HG02763 (cell line): ENCODE measurements at regions not wholly inside any gene's neighbourhood (a gene's known extent, or its start where the extent isn't known, plus 50 kb on each side); places are given as distances from the start of the nearest gene placed in this dataset.
"Not testable (repeated sequence)": the region's sequence is repeated elsewhere in the genome, so short reads cannot be mapped to it uniquely, and the experiment has no call there.

Experiments
- ATAC-seq: cut with Tn5 transposase; IDR thresholded peaks from one replicate; pipeline ENCODE4 v1.9.1; 2021; ENCODE audit warnings: mild to moderate bottlenecking, moderate library complexity; ENCODE audit not compliant: unreplicated experiment

GRCh38 chr4:24211856-24212255, 322.0 kb upstream of the PPARGC1A start:
- ATAC-seq = no peak

- no peak for ATAC-seq
Observed at GRCh38 chr4:24210332-24210902, 320.6 kb upstream of the PPARGC1A start.

GRCh38 chr4:24209906-24210305, 320.1 kb upstream of the PPARGC1A start:
- no peak for ATAC-seq

GRCh38 chr4:24209131-24209530, 319.3 kb upstream of the PPARGC1A start:
- no peak for ATAC-seq

- ATAC-seq = no peak
Observed at GRCh38 chr4:24208691-24209090, 318.8 kb upstream of the PPARGC1A start.

- ATAC-seq = not testable (repeated sequence)
Observed at GRCh38 chr4:24204708-24205107, 314.9 kb upstream of the PPARGC1A start.

- ATAC-seq = no peak
Observed at GRCh38 chr4:24203926-24204325, 314.1 kb upstream of the PPARGC1A start.

GRCh38 chr4:24202579-24202978, 312.7 kb upstream of the PPARGC1A start:
- no peak for ATAC-seq

- no peak for ATAC-seq
Observed at GRCh38 chr4:24197955-24198354, 308.1 kb upstream of the PPARGC1A start.

GRCh38 chr4:24196785-24197184, 306.9 kb upstream of the PPARGC1A start:
- ATAC-seq = no peak

- no peak for ATAC-seq
Observed at GRCh38 chr4:24195991-24196736, 306.3 kb upstream of the PPARGC1A start.

GRCh38 chr4:24192018-24192641, 302.3 kb upstream of the PPARGC1A start:
- ATAC-seq = no peak

GRCh38 chr4:24190761-24191695, 301.2 kb upstream of the PPARGC1A start:
- ATAC-seq = no peak

- ATAC-seq = no peak
Observed at GRCh38 chr4:24188459-24188858, 298.6 kb upstream of the PPARGC1A start.

GRCh38 chr4:24186466-24186865, 296.6 kb upstream of the PPARGC1A start:
- ATAC-seq = no peak

- ATAC-seq = no peak
Observed at GRCh38 chr4:24181005-24181404, 291.2 kb upstream of the PPARGC1A start.

GRCh38 chr4:24180586-24180985, 290.7 kb upstream of the PPARGC1A start:
- no peak for ATAC-seq

- ATAC-seq = no peak
Observed at GRCh38 chr4:24179201-24179840, 289.5 kb upstream of the PPARGC1A start.

GRCh38 chr4:24177443-24177842, 287.6 kb upstream of the PPARGC1A start:
- ATAC-seq = not testable (repeated sequence)

GRCh38 chr4:24175707-24176106, 285.9 kb upstream of the PPARGC1A start:
- no peak for ATAC-seq

- no peak for ATAC-seq
Observed at GRCh38 chr4:24174602-24175001, 284.8 kb upstream of the PPARGC1A start.
